GM21423 (cell line): ENCODE measurements at regions not wholly inside any gene's neighbourhood (a gene's known extent, or its start where the extent isn't known, plus 50 kb on each side); places are given as distances from the start of the nearest gene placed in this dataset.

ENCODE experiments used
- ATAC-seq: cut with Tn5 transposase; IDR thresholded peaks from one replicate; pipeline ENCODE4 v1.9.1; 2021; ENCODE audit warnings: mild to moderate bottlenecking, moderate library complexity; ENCODE audit not compliant: unreplicated experiment

DNA sequence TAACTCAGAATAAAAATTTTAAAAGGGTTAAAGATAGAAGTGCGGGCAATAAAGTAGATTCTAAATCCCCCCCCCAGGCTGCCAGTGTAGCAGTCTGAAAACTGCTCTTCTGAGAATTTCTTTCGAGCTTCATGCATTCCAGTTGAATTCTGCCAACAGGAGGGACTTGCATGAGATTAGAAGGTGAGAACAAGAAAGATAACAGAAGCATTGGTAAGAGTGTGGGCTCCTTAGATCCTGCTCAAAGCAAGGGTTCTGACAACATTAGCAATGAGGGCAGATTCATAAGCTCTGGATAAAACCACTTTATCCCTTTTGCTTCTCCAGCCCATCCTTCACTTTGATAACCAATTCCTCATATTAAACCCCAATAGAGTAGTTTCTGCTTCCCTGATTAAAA is 235.9 kb upstream of the CDH6 start:
- no peak for ATAC-seq

DNA sequence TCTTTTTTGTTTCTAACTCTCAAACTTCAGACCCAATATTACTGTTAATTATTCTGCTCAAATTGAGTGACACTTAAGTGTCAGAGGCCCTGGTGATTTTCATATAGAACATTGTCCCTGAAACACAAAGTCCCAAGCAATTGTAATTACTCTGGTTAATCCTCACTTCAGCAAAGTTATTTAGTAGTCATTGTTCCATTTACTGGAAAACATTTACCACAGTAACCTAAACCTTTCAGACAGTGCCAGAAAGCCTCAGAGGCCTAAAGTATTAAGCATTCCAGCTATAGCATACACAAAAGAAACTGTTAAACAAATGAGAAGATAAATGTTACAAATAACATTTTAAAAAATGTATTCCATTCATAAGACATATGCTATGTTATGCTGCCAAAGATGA is 237.2 kb upstream of the CDH6 start:
- ATAC-seq, result no peak

DNA sequence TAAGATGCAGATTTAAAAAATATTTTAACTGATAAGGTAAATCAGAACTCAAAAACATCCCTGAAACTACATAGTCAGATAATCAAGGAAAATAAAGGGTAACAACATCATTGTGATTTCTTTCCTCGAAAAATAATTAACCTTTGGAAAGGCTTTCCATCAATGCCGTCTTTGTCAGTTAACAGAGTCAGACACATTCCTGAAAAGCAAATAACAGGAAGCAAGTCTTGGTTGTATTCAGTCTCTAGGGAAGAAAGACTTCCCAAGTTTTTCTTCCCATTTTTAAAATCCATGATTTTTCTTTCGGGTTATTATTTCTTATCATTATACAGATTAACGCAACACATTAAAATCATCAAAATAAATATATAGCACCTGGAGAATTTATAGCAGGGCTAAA is 256.4 kb upstream of the CDH6 start:
- ATAC-seq, result no peak

GRCh38 chr5:30933599-30933998 is 259.9 kb upstream of the CDH6 start:
- ATAC-seq, result no peak

- ATAC-seq, result no peak
Observed at GRCh38 chr5:30932273-30933017, 261.0 kb upstream of the CDH6 start.

DNA sequence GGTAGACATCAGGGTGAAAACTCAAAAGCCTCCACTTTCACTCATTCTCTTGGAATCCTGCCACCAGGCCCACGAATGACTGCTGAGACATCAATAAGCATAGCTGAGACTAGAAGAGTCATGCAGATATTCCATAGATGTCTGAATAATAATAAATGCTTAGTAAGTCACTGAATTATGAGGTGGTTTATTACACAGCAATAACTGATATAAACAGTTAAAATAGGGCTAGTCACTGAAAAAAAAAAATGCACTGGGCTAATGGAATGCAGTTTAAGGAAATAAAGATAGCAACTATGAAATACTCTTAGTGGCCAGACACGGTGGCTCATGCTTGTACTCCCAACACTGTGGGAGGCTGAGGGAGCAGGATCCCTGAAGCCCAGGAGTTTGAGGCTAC is 262.8 kb upstream of the CDH6 start:
- ATAC-seq, result no peak

- no peak for ATAC-seq
Observed at GRCh38 chr5:30928956-30929355, 264.5 kb upstream of the CDH6 start.

GRCh38 chr5:30926218-30926617 is 267.3 kb upstream of the CDH6 start:
- ATAC-seq, result no peak

- ATAC-seq, result no peak
Observed at GRCh38 chr5:30921388-30921787, 272.1 kb upstream of the CDH6 start.

DNA sequence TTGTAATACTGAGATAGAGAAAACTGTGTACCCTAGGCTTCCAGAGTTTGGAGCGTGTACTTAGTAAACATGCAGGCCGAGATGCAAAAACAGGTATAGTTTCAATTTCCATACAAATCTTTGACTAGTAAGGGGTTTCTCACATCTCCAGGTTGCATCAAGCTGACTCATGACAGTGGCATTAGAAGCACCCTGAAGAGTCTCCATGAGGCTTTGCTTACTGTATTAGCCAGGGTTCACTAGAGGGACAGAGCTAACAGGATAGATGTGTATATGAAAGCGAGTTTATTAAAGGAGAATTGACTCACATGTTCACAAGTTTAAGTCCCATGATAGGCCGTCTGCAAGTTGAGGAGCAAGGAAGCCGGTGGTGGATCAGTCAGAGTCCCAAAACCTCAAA is 275.3 kb upstream of the CDH6 start:
- ATAC-seq, result no peak

DNA sequence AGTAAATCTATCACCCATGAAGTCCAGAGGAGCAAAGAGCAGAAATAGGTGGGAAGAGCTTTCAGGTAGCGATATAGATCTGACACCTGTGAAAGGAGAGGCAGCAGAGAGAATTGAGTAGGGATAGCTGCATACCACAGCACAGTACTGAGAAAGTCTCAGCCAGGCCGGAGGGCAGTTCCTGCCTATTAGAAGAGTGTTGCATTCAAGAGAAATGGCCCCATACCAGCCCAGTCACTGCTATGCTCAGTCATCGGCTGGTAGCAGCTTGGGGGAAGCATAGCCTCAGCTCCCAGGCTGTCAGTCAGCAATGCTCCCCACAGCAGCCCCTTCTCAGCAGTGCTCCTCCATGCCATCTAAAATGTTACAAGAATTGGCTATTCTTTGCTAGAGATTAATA is 285.1 kb upstream of the CDH6 start:
- ATAC-seq, result no peak

GRCh38 chr5:30900367-30900766 is 293.1 kb upstream of the CDH6 start:
- ATAC-seq, result no peak

GRCh38 chr5:30894811-30895210 is 298.7 kb upstream of the CDH6 start:
- no peak for ATAC-seq

GRCh38 chr5:30891660-30892059 is 301.8 kb upstream of the CDH6 start:
- ATAC-seq, result no peak

DNA sequence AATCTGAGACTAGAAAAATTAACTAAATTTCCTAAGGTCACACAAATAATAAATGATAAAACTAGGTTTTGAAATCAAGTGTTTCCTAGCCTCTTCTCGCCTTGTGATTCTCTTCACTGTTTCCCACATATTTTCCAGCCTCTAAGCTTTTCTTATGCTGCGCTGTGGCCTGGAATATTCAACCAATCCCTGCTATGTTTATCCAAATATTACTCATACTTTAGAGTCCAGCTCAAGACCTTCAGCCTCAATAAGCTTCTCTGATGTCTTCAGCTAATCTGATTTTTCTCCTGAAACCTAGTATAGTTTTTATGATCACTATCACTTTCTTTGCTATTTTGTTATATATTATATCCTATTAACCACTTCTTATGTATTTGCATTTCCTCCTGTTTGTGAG is 303.1 kb upstream of the CDH6 start:
- ATAC-seq, result no peak

DNA sequence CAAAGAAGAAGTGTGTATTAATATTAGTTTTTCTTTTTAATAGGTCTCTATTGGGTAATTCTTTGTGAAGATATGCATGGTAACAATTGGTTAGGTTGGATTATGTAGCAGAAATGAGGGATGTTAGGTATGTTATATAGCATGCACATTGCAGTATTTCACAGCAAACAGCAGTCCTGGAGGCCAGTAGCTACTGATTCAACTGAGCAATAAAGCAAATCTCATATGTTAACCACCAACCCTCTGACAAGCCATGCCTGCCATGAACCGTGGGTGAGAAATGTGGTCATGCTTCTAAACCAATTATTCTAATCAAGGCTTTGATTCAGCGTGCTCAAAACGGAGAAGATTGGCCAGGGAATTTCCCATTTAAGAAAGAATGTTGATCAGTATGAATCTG is 313.0 kb upstream of the CDH6 start:
- ATAC-seq, result no peak

- ATAC-seq, result no peak
Observed at GRCh38 chr5:30879887-30880286, 313.6 kb upstream of the CDH6 start.

DNA sequence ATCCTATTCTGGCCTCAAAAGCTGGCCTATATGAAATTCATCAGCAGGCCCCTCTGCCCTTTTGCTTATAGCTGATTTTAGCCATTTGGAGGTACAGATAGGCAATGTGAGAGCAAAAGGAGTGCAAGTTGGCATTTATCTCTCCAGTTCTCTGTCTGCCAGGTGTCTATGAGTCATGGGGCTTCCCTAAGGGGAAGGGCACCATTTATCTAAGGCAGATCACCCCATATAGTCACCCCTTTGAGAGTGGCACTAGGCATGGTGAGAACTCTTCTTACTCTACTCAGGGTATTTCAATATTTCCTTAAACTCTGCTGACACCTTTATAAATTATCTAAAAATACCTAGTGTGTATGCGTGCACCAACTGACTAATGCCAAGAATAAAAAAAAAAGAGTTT is 314.7 kb upstream of the CDH6 start:
- ATAC-seq, result no peak

DNA sequence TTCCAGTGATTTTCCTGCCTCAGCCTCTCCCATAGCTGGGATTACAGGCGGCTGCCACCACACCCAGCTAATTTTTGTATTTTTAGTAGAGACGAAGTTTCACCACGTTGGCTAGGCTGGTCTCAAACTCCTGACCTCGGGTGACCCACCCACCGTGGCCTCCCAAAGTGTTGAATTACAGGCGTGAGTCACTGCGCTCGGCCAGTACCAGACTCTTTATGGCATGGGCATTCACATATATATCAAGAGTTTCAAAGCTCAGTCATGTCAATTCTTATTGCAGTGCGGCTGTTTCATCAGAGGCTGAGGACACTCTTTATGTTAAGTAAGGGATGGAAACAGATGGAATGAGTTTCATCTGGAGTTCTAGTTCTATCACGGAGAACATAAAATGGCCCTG is 315.2 kb upstream of the CDH6 start:
- ATAC-seq, result no peak

DNA sequence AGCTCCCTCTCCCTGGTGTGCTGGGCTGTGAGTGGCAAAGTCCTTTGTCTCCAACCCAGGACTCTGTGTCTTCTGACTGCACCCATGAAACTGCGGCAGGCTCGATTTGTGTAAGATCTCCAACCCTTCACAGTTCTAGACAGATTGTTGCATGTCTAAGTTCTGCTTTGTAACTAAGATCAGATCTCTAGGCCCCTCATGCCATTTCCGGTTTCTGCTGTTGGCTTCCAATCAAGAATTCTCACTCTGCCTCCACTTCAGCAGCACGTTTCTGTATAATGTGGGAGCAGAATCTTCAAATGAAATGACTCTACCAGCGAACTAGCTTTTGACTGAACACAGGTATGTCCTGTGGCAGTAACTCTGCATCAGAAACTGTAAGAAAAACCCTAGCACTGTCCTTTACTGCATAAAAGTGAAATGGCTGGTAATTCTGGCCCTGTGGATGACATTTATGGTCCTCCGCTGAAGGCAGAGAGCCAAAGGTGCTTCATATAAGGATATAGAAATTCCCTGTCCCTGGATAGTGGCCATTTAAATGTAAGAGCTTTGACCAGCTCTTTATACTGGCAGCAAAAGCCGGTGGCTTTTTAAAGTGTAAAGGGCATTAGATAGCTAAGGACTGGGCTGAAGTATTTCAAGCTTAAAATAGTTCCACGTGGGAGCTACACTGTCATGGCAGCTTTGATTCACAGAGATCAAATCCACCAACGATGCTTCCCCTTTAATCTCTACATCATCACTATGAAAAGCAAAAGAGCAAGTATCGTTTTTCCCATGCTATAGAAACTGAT is 319.0 kb upstream of the CDH6 start:
- ATAC-seq, result no peak

GRCh38 chr5:30871196-30871595 is 322.3 kb upstream of the CDH6 start:
- no peak for ATAC-seq

DNA sequence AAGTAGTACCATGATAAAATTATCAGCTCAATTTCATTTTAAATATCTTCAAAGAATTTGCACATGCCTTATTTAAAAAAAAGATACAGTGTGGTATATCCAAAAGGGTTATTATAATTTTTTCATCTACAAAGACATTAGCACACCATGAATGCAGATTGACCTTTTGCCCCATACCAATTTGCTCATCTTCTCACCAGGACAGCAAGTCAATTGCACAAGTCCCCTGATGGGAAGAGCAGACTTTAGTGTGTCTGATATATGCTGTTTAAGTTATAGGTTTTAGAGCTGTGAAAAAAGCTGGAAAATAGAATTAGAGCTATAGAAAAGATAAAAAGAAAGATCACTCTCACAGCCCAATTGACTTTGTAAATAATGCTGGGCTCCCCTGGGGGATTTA is 325.8 kb upstream of the CDH6 start:
- ATAC-seq, result no peak

GRCh38 chr5:30866142-30866541 is 327.3 kb upstream of the CDH6 start:
- no peak for ATAC-seq
